A673 (cell line): ENCODE measurements at regions not wholly inside any gene's neighbourhood (a gene's known extent, or its start where the extent isn't known, plus 50 kb on each side); places are given as distances from the start of the nearest gene placed in this dataset.

Source experiments
- BruUV-seq: library from RNA; stranded (reverse); fragments of 400-500 nt; replicated peaks from 2 replicates; lab custom pipeline; 2021; lab: Mats Ljungman, UMichigan
- CTCF ChIA-PET: fragments of 300-600 bp; sonication (Branson Sonifier 250); formaldehyde crosslinking; loops from one replicate; lab custom pipeline; 2022; ENCODE audit warnings: antibody characterized with exemption; lab: Charles Lee
- POLR2A ChIA-PET: fragments of 300-600 bp; sonication (Branson Sonifier 250); formaldehyde crosslinking; loops from one replicate; lab custom pipeline; 2022; ENCODE audit warnings: antibody characterized with exemption; ENCODE audit not compliant: low non-redundant PET; lab: Charles Lee
- DNase-seq: peaks from one replicate; pipeline ENCODE4 v3.0.0-alpha.2; 2015; ENCODE audit warnings: low spot score
- H3K27ac ChIP-seq: fragments of 200-600 bp; sonication (generic); 2 replicates; pipeline ENCODE4 v1.5.1; 2016; ENCODE audit warnings: mixed run types, low read depth, mild to moderate bottlenecking, mixed read lengths, antibody characterized with exemption, low read length; ENCODE audit not compliant: poor library complexity, severe bottlenecking
- H3K27me3 ChIP-seq: fragments of 200-600 bp; sonication (generic); replicated peaks from 2 replicates; pipeline ENCODE4 v1.6.1; 2017; ENCODE audit warnings: mixed run types, low read depth, mild to moderate bottlenecking, mixed read lengths, antibody characterized with exemption, low read length; ENCODE audit not compliant: insufficient read depth, poor library complexity
- H3K36me3 ChIP-seq: fragments of 200-600 bp; sonication (generic); 2 replicates; pipeline ENCODE4 v1.6.1; 2016; ENCODE audit warnings: mixed run types, mild to moderate bottlenecking, mixed read lengths, antibody characterized with exemption, low read length; ENCODE audit not compliant: insufficient read depth, poor library complexity, severe bottlenecking
- H3K4me1 ChIP-seq: fragments of 200-600 bp; sonication (generic); 2 replicates; pipeline ENCODE4 v1.6.1; 2017; ENCODE audit warnings: mixed run types, mild to moderate bottlenecking, mixed read lengths, antibody characterized with exemption, low read length; ENCODE audit not compliant: insufficient read depth, poor library complexity, severe bottlenecking
- H3K4me3 ChIP-seq: fragments of 200-600 bp; sonication (generic); 2 replicates; pipeline ENCODE4 v1.5.1; 2016; ENCODE audit warnings: low read depth, mixed run types, mild to moderate bottlenecking, mixed read lengths, low read length; ENCODE audit not compliant: poor library complexity, severe bottlenecking
- H3K9me3 ChIP-seq: fragments of 200-600 bp; sonication (generic); 2 replicates; pipeline ENCODE4 v1.6.1; 2016; ENCODE audit warnings: mixed run types, low read depth, mild to moderate bottlenecking, mixed read lengths, antibody characterized with exemption, low read length; ENCODE audit not compliant: poor library complexity, severe bottlenecking
- CTCF ChIP-seq: fragments of 300-800, 200-600 bp; sonication (generic); conservative IDR thresholded peaks from 2 replicates; pipeline ENCODE4 v1.5.1; 2017; ENCODE audit warnings: low read depth, mild to moderate bottlenecking, antibody characterized with exemption, low read length, moderate library complexity, mixed read lengths
- EZH2 ChIP-seq: fragments of 200-600 bp; sonication (generic); IDR thresholded peaks from 2 replicates; pipeline ENCODE4 v1.6.1; 2017; ENCODE audit warnings: borderline replicate concordance, low read depth, mild to moderate bottlenecking, mixed read lengths, antibody characterized with exemption, low read length; ENCODE audit not compliant: poor library complexity, severe bottlenecking
- intact Hi-C: fragments of 100-400 bp; cut with micrococcal nuclease; formaldehyde crosslinking; loops from one replicate; pipeline ENCODE4 v1.10.0; 2022; ENCODE audit not compliant: unreplicated experiment

DNA sequence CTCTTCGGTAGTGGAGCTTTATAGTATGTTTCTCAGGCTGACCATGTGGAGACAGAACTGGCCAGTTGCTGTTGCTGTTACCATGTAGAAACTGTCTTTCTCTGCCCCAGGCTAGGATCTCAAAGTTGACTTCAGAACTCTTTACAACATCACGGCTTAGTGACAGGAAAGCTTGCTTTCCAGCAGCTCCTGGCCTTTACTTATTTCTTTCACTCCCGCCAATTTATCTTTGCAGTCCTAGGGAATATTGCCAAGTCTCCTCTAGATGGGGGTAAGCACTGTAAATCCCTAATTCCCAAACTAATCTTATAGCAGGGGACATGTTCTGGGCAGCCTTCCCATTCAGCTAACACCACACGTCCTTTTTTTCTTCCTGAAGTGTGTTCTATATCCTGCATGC is 631.6 kb downstream of the SPRY1 start:
- Histone ChIP-seq H3K27ac (no peak overlapping the region), H3K4me3 (no peak overlapping the region), H3K36me3 (no peaks in the 10 kb centered on the region), H3K9me3 (no peaks in the 10 kb centered on the region), H3K4me1 (peaks cover 24% of the 10 kb centered on the region), H3K27me3 (no peaks in the 10 kb centered on the region)
- intact Hi-C loops, result no loop called here
- TF ChIP-seq CTCF, result no peak
- TF ChIP-seq EZH2, result no peak
- DNase-seq, result peak; percentile 51
- CTCF ChIA-PET, result no interaction called here
- POLR2A ChIA-PET, result no interaction called here
- BruUV-seq, result no TSS peak

DNA sequence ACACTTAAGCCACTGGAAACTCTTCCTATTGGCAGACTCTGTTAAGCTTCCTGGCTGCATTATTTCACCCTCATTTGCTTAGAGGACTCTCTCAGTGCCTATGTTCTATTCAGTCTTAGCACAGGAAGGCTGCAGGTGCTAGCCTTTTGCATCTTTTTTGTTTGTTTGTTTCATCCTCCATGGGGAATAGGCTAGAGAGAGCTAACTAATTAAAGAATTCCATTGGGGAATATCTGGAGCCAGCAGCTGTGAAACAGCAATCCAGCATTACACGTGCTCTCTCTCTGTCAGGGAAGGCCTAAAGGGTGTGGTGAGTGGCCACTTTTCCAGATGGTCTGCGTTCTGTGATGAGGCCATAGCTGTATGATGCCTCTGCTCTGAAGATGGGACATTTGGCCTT is 633.6 kb downstream of the SPRY1 start:
- H3K27ac ChIP-seq, result no peak overlapping the region
- peaks cover 24% of the 10 kb centered on the region for H3K4me1 ChIP-seq
- H3K36me3 ChIP-seq, result no peaks in the 10 kb centered on the region
- H3K9me3 ChIP-seq, result no peaks in the 10 kb centered on the region
- BruUV-seq, result no TSS peak
- intact Hi-C loops, result loop anchor here (5.0 kb wide), 1 partner anchor 198 kb away; no protein-coding TSS in a partner anchor
- DNase-seq, result no peak
- no peaks in the 10 kb centered on the region for H3K27me3 ChIP-seq
- ChIA-PET POLR2A (no interaction called here), CTCF (no interaction called here)
- TF ChIP-seq EZH2, result no peak
- no peak for TF ChIP-seq CTCF
- H3K4me3 ChIP-seq, result no peak overlapping the region

DNA sequence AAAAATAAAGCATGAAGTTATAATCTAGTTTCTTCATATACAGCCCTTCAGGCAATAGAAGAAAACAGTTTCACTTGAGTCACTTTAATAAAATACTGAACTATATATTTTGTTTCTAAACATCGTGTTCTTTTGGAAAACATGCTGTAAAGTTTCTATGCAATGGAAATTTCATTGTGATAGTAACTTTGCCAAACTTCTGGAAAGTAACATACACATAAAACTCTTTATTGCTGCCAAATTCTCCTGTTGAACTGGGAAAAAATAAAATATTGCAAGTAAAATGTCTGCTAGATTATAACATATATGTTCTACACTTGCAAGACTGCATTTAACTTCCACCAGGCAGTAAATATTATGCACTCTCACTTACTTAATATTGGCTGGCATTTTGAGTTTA is 635.4 kb downstream of the SPRY1 start:
- no peak for DNase-seq
- BruUV-seq, result no TSS peak
- Histone ChIP-seq H3K36me3 (no peaks in the 10 kb centered on the region), H3K9me3 (no peaks in the 10 kb centered on the region), H3K27me3 (no peaks in the 10 kb centered on the region), H3K4me3 (no peak overlapping the region), H3K4me1 (peaks cover 18% of the 10 kb centered on the region), H3K27ac (no peak overlapping the region)
- TF ChIP-seq EZH2, result no peak
- TF ChIP-seq CTCF, result no peak
- intact Hi-C loops, result loop anchor here (5.0 kb wide), 1 partner anchor 200 kb away; no protein-coding TSS in a partner anchor
- POLR2A ChIA-PET, result no interaction called here
- CTCF ChIA-PET, result no interaction called here
